Right lobe of liver (tissue), 6 donors: ENCODE measurements at regions not wholly inside any gene's neighbourhood (a gene's known extent, or its start where the extent isn't known, plus 50 kb on each side); places are given as distances from the start of the nearest gene placed in this dataset.

Source experiments
- ATAC-seq, 4 donors: fragments of 200-7000 bp; cut with Tn5 transposase; one replicate each; pipeline ENCODE4 v1.9.1; 2020; ENCODE audit warnings: mild to moderate bottlenecking in 4 of 4, moderate library complexity in 4 of 4
- DNase-seq, 3 donors: peaks; one replicate each; pipeline ENCODE4 v3.0.0-alpha.2; 2020
- H3K27ac ChIP-seq, 3 donors: fragments of 200-600 bp; one replicate each; pipeline ENCODE4 v1.8.0; 2022
- H3K27me3 ChIP-seq, 2 donors: fragments of 200-600 bp; one replicate each; pipeline ENCODE4 v1.8.0; 2022
- H3K36me3 ChIP-seq, 4 donors: fragments of 200-600 bp; sonication (generic) in 1 of 4; one replicate each; pipeline versions ENCODE4 v1.5.1 to v1.8.0; 2017 to 2022; ENCODE audit warnings: control low read depth in 1 of 4
- H3K4me1 ChIP-seq, 4 donors: fragments of 200-600 bp; sonication (generic) in 1 of 4; one replicate each; pipeline versions ENCODE4 v1.5.1 to v1.8.0; 2017 to 2022; ENCODE audit warnings: control low read depth in 1 of 4
- H3K4me3 ChIP-seq, 3 donors: fragments of 200-600 bp; one replicate each; pipeline ENCODE4 v1.8.0; 2022
- H3K9me3 ChIP-seq, 4 donors: fragments of 200-600 bp; sonication (generic) in 1 of 4; one replicate each; pipeline versions ENCODE4 v1.5.1 to v1.8.0; 2017 to 2022; ENCODE audit warnings: control low read depth in 1 of 4
- CTCF ChIP-seq, 4 donors: fragments of 200-600 bp in 3 of 4; fragments of 450-650 bp in 1 of 4; IDR thresholded peaks; one replicate each; pipeline versions ENCODE4 v1.5.1 to v1.8.0; 2016 to 2022; ENCODE audit warnings: antibody characterized with exemption in 4 of 4, mild to moderate bottlenecking in 2 of 4
- POLR2A ChIP-seq: fragments of 450-650 bp; IDR thresholded peaks from one replicate; pipeline ENCODE4 v1.6.1; 2017; ENCODE audit warnings: antibody characterized with exemption, mild to moderate bottlenecking
- WGBS: methylation state at CpG from one replicate; pipeline ENCODE4 v1.1.6; 2018; ENCODE audit warnings: low coverage, low lambda C conversion rate; ENCODE audit not compliant: insufficient coverage; ENCODE audit errors: missing lambda C conversion rate; 5-methylcytosine and 5-hydroxymethylcytosine counted together
- intact Hi-C, 2 donors: fragments of 100-400 bp; cut with DNase I; formaldehyde crosslinking; loops; one replicate each; pipeline versions ENCODE4 v1.11.2 to v1.14.1; 2022
- donor health status: DM: no; HTN: yes; CAD: no.
- donor health status: DM: no; HTN: no; CAD: no.
- donor health status: DM: no; HTN: no; CAD: no.
- donor health status: DM: no; HTN: yes; CAD: no.
- donor health status: DM: no; HTN: yes; CAD: no.

DNA sequence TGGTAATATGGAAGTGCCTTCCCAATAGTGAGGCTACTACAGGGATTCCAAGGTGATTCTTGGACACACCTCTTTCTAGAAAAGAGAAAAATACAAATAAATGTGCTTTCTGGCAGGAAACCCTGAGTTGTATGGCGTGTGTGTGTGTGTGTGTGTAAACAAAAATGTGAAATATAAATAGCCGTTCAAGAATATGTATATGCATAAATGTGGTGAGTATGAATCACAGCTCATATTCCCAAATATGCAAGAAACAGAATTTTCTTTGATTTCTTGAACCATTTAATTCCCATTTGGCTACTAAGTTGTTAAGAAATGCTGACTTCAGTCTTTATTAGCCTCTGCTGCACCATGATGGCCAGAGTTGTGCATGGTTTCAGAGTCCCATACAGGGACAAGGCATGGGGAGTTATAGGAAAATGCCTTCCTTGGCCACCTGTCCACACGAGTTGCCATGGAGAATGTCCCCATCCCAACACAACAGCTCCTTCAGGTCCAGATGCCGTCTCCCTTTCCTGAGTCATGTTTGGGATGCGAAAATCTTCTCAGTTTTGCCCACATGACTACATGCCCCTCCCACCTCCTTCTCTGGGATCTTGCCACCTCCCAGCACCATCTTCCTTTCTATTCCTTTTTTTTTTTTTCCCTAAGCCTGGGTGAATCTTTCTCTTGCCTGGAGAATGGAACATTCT is 312.4 kb upstream of the ECI2 start:
- Histone ChIP-seq H3K4me3 (no peak overlapping the region), H3K27me3 (peaks cover 0 to 1% of the 10 kb centered on the region in 2 donors), H3K4me1 (no peaks in the 10 kb centered on the region), H3K9me3 (no peaks in the 10 kb centered on the region), H3K27ac (no peak overlapping the region), H3K36me3 (no peaks in the 10 kb centered on the region)
- TF ChIP-seq POLR2A (no peak), CTCF (IDR thresholded peaks at IDR 0.05) (no peak)
- 49% methylated on average over 5 of the region's 5 CpGs for WGBS
- DNase-seq (no peak), ATAC-seq (no peak)
- intact Hi-C loops, result no loop called here

DNA sequence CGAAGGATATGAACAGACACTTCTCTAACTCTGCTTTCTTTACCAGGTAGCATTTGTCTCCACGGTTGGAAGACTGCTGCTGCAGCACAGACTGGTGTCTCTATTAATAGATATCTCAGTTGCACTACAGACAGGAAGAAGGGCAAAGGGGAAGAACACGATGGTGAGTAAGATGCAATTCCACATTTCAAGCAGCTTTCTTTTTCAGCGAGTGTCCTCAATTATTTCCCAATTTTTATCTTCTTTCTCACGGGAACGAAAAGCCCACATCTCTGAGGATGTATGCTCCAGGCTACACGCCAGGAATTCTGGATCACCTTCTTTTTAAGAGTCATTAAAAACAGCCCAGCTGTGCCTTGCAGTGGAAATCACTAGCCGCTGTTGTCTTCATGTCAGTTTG is 311.6 kb upstream of the ECI2 start:
- 34% methylated on average over 8 of the region's 8 CpGs for WGBS
- Histone ChIP-seq H3K4me1 (no peaks in the 10 kb centered on the region), H3K9me3 (no peaks in the 10 kb centered on the region), H3K4me3 (no peak overlapping the region), H3K36me3 (no peaks in the 10 kb centered on the region), H3K27ac (no peak overlapping the region), H3K27me3 (no peaks in the 10 kb centered on the region)
- no peak for DNase-seq
- peak in 2 of 4 donors; percentile 34 to 45 for ATAC-seq
- intact Hi-C loops, result no loop called here
- TF ChIP-seq POLR2A (no peak), CTCF (IDR thresholded peaks at IDR 0.05) (no peak)

- H3K4me3 ChIP-seq, result no peak overlapping the region
- no peak overlapping the region for H3K27ac ChIP-seq
- no peak for DNase-seq
- no peaks in the 10 kb centered on the region for H3K36me3 ChIP-seq
- no peaks in the 10 kb centered on the region for H3K9me3 ChIP-seq
- no peak for ATAC-seq
- H3K4me1 ChIP-seq, result no peaks in the 10 kb centered on the region
- no peaks in the 10 kb centered on the region for H3K27me3 ChIP-seq
- intact Hi-C loops, result no loop called here
- TF ChIP-seq POLR2A, result no peak
- no peak for TF ChIP-seq CTCF (IDR thresholded peaks at IDR 0.05)
Measured at GRCh38 chr6:4441981-4442434, 306.6 kb upstream of the ECI2 start.

DNA sequence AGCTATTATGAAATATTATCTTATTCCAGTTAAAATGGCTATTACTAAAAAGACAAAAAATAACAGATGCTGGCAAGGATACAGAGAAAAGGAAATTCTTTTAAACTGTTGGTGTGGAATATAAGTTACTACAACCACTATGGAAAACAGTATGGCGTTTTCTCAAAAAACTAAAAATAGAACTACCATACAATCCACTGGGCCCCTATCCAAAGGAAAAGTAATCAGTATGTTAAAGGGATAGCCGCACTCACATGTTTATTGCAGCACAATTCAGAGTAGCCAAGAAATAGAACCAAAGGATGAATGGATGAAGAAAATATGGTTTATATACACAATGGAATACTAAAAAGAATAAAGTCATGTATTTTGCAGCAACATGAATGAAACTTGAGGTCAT is 303.8 kb upstream of the ECI2 start:
- no peak for ATAC-seq
- TF ChIP-seq POLR2A, result no peak
- TF ChIP-seq CTCF (IDR thresholded peaks at IDR 0.05), result no peak
- no peak for DNase-seq
- Histone ChIP-seq H3K4me1 (no peaks in the 10 kb centered on the region), H3K9me3 (no peaks in the 10 kb centered on the region), H3K36me3 (no peaks in the 10 kb centered on the region), H3K4me3 (no peak overlapping the region), H3K27me3 (no peaks in the 10 kb centered on the region), H3K27ac (no peak overlapping the region)
- intact Hi-C loops, result no loop called here
- WGBS, result 19% methylated on average over 2 of the region's 2 CpGs

DNA sequence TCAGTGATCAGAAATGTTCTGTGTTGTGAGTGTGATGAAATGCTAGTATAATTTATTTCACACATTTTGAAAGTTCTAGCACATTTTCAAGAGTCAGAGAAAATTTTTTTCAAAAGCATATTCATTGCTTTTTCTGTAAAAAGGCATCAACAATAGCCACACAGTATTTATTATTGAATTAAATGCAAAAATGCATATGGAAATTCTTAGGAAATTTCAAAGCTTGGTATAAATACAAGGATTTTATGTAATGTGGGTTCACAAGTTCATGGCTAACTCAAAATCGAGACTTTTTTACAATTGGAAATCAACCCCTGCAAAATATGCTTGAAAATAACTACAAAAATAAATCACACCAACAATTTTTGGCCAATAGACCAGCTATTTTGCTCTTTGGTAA is 302.0 kb upstream of the ECI2 start:
- TF ChIP-seq POLR2A (no peak), CTCF (IDR thresholded peaks at IDR 0.05) (no peak)
- no peaks in the 10 kb centered on the region for H3K9me3 ChIP-seq
- intact Hi-C loops, result no loop called here
- no peaks in the 10 kb centered on the region for H3K27me3 ChIP-seq
- DNase-seq (no peak), ATAC-seq (no peak)
- H3K4me1 ChIP-seq, result no peaks in the 10 kb centered on the region
- no peak overlapping the region for H3K27ac ChIP-seq
- 30% methylated on average over 1 of the region's 1 CpG for WGBS
- no peak overlapping the region for H3K4me3 ChIP-seq
- no peaks in the 10 kb centered on the region for H3K36me3 ChIP-seq
